Uterus (tissue), 2 donors: ENCODE measurements at regions not wholly inside any gene's neighbourhood (a gene's known extent, or its start where the extent isn't known, plus 50 kb on each side); places are given as distances from the start of the nearest gene placed in this dataset.

Experiments
- CTCF ChIP-seq, 4 experiments: fragments of 200-600 bp in 2 of 4; fragments of 450-650 bp in 2 of 4; sonication (generic) in 2 of 4; IDR thresholded peaks; one replicate each; pipeline ENCODE4 v1.5.1; 2016 to 2019; ENCODE audit warnings: antibody characterized with exemption in 4 of 4, mild to moderate bottlenecking in 2 of 4, moderate library complexity in 1 of 4
- POLR2A ChIP-seq, 2 donors: fragments of 450-650 bp; IDR thresholded peaks; one replicate each; pipeline ENCODE4 v1.6.1; 2016; ENCODE audit warnings: antibody characterized with exemption in 2 of 2, mild to moderate bottlenecking in 1 of 2, moderate library complexity in 1 of 2

DNA sequence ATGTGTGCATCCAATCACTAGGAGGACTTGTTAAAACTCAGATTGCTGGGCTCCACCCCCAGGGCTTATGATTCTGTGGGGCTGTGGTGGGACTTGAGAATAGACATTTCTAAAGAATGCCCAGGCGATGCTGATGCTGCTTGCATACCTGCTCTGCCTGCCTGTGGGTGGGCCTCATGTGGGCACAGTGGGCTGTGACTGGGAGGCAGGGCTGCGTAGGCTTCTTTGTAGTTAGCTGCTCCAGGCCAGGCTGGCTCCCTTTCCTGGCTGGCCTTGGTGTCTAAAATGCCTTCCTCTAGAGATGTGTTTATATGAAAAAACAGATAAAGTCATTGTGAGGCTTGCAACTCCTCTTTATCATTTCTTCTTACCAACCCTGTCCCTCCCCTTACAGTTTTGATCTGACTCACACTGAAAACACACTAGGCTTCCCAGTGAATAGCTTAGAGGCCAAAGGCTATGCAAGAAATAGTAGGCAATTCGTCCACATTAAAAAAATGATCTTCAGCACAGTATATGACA, 495.5 kb upstream of the MAP3K7 start:
- no peak for TF ChIP-seq CTCF (IDR thresholded peaks at IDR 0.05)
- no peak for TF ChIP-seq POLR2A (IDR thresholded peaks at IDR 0.05)
